ENCODE measurements at regions not wholly inside any gene's neighbourhood (a gene's known extent, or its start where the extent isn't known, plus 50 kb on each side); places are given as distances from the start of the nearest gene placed in this dataset.

GRCh38 chr7:136692221-136692620, 176.2 kb upstream of the CHRM2 start:
- TF ChIP-seq POLR2AphosphoS5 (IDR thresholded peaks at IDR 0.05) (no peak), POLR2A (IDR thresholded peaks at IDR 0.05) (no peak), CTCF (IDR thresholded peaks at IDR 0.05) (no peak)

Measured in prostate gland (tissue), 2 donors.